Inflammatory macrophage treated with lipopolysaccharide for 4 hours (primary cell): ENCODE measurements at regions not wholly inside any gene's neighbourhood (a gene's known extent, or its start where the extent isn't known, plus 50 kb on each side); places are given as distances from the start of the nearest gene placed in this dataset.
"Not testable (repeated sequence)": the region's sequence is repeated elsewhere in the genome, so short reads cannot be mapped to it uniquely, and the experiment has no call there.

Experiments
- DNase-seq: peaks from one replicate; pipeline ENCODE4 v3.0.0-alpha.2; 2020

- no peak for DNase-seq
These were observed 293.4 kb upstream of the LYZL1 start for GRCh38 chr10:28995497-28995896.

- DNase-seq: no peak
These were observed 292.5 kb upstream of the LYZL1 start for GRCh38 chr10:28996345-28996744.

- no peak for DNase-seq
These were observed 291.8 kb upstream of the LYZL1 start for GRCh38 chr10:28996947-28997551.

GRCh38 chr10:28997734-28998133 lies 291.1 kb upstream of the LYZL1 start:
- no peak for DNase-seq

DNA sequence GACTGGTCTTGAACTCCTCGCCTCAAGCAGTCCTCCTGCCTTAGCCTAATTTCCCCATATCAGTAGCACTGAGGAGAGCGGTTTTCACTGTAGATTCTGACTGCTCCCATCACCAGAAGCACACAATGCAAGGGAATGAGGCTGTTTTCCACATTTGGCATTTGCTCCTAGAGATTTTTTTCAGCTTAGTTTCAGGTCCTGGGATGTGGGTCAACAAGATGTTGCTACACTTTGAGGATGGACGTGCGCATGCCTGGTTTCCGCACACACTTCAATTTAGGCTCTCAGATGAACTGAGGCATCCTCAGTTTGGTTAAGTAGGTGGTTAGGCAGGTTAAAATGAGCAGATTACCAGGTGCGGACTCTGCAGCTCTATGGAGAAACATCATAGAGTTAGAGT lies 287.1 kb upstream of the LYZL1 start:
- no peak for DNase-seq

DNA sequence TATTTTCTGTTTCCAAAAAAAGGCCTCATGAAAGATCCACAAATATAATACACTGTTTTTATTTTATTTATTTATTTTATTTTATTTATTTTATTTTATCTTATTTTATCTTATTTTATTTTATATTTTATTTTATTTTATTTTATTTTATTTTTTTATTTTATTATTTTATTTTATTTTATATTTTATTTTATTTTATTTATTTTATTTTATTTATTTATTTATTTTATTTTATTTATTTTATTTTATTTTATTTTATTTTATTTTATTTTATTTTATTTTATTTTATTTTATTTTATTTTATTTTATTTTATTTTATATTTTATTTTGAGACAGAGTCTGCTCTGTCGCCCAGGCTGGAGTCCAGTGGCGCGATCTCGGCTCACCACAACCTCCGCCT lies 285.9 kb upstream of the LYZL1 start:
- not testable (repeated sequence) for DNase-seq

- no peak for DNase-seq
These were observed 282.9 kb upstream of the LYZL1 start for GRCh38 chr10:29005988-29006387.

DNA sequence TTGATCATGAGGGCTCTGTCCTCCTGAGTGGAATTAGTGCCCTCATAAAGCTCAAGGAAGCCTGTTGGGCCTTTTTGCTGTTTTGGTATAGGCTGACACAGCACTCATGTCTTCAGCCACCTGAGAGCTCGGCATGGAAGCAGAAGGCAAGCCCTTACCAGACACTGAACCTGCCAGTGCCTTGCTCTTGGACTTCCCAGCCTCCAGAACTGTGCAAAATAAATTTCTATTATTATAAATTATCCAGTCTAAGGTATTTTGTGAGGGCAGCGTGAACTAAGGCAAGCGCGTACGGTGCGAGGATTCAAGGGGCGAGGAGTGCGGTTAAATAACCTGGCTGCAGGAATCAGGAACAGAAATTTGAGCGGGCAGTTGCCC lies 281.5 kb upstream of the LYZL1 start:
- no peak for DNase-seq

- no peak for DNase-seq
These were observed 280.9 kb upstream of the LYZL1 start for GRCh38 chr10:29007748-29008610.

- DNase-seq: no peak
These were observed 279.4 kb upstream of the LYZL1 start for GRCh38 chr10:29009464-29009863.

GRCh38 chr10:29011516-29011915 lies 277.4 kb upstream of the LYZL1 start:
- DNase-seq: no peak

DNA sequence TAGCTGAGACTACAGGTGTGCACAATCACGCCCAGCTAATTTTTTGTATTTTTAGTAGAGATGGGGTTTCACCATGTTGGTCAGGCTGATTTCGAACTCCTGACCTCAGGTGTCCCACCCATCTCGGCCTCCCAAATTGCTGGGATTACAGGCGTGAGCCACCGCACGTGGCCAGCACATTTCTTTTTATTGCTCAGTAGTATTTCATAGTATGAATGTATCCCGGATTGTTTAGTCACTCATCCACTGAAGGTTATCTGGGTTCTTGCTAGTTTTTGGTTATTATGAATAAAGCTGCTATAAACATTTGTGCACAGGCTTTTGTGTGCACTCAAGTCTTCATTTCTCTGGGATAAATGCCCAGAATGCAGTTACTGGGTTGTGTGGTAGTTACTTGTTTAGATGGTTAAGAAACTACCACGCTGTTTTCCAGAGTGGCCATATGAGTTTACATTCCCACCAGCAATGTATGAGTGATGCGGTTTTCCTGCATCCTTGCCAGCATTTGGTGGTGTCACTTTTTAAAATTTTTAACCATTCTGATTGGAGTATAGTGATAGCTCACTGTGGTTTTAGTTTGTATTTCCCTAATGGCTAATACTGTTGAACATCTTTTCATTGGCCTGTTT lies 275.8 kb upstream of the LYZL1 start:
- DNase-seq: no peak

DNA sequence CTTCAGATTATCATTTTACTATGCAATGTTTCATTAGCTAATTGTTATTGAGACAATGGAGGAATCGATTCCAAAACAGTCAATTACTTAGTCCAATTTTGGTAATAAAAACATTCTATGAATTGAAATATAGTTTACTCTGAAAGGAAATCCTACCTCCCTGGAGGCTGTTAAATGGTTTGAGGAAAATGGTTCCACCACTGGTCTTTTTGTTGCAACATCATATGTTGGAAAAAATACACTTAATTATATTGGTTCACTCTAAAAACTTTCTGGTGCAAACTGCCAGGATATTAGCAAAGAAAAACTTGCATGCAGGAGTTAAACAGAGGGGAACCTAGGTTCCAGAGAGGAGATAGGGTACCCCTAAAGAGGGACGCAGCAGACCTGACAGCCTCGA lies 267.3 kb upstream of the LYZL1 start:
- DNase-seq: no peak

DNA sequence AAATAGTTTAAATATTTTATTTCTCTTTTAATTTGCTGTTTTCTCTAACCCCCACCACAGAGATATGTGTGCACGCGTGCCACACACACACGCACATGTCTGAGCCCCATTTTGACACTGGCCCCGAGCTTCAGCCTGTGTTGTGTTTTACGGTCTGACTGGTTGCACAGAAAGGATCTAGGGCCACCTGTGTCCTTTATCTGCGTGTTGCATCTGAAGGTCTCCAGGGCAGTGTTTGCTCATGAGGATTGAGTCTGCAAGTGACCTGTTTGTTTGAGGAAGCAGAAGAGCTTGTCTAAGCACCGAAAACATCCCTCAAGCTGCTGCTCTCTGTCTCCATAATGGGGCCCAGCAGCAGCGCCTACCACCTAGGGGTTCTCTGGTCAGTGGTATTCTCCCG lies 266.4 kb upstream of the LYZL1 start:
- DNase-seq: no peak

GRCh38 chr10:29023678-29024077 lies 265.2 kb upstream of the LYZL1 start:
- no peak for DNase-seq

- no peak for DNase-seq
These were observed 262.6 kb upstream of the LYZL1 start for GRCh38 chr10:29026065-29026797.

GRCh38 chr10:29026802-29027580 lies 261.9 kb upstream of the LYZL1 start:
- no peak for DNase-seq

DNA sequence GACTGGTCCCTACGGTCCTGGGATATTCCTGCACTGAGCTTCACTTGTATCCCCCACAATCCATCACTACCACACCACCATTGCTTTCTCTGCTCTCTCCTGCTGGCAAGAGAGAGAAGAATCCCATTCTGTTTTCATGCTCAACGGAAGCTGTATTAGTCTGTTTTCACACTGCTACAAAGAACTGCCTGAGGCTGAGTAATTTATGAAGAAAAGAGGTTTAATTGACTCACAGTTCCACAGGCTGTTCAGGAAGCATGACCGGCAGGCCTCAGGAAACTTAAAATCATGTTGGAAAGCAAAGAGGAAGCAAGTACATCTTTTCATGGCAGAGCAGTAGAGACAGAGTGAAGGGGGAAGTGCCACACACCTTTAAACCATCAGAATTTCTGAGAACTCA lies 260.4 kb upstream of the LYZL1 start:
- no peak for DNase-seq

DNA sequence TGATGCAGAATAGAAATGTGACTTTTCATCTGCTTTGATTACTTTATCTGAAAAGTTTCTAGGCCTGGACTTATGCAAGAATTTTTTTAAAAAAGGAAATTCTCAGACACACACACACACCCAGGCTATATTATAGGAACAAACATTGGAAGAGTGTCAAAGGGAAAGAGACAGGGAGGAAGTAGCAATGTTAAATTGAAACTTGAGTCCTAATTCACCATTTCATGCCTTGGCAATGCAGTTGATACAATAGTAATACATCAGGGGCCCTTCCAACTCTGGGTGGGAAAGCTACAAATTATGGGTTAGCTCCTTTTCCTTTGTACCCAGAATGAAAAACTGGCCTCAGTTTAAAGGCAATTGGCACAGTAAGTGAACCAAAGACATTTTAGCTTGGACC lies 258.0 kb upstream of the LYZL1 start:
- no peak for DNase-seq

- DNase-seq: no peak
These were observed 256.7 kb upstream of the LYZL1 start for GRCh38 chr10:29032169-29032568.

DNA sequence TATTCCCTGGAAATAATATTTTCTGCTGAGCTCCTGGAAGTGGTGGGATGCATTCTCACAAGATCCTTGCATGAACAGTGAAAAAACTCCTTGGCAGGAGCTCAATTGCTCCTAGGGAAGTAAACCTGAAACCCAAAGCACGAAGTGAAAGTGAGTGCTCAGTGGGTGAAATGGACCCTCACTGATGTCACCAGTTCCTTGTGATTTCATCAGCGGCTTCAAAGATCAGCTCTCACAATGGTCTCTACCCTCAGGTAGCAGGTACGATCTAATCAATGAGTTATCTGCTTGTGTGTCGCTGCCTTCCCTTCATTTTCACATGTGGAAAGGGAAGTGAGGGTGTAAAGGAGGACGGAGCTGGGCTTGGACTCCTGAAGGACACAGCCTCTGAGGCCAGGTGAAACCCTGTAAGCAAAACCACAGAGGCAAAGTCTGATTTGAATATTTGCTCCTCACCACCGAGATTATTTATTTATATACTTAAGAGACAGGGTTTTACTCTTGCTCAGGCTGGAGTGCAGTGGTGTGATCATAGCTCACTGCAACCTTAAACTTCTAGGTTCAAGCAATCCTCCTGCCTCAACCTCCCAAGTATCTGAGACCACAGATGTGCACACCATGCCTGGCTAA lies 255.4 kb upstream of the LYZL1 start:
- no peak for DNase-seq

- no peak for DNase-seq
These were observed 254.3 kb upstream of the LYZL1 start for GRCh38 chr10:29034592-29034991.
